GM12864 (cell line): ENCODE measurements at regions not wholly inside any gene's neighbourhood (a gene's known extent, or its start where the extent isn't known, plus 50 kb on each side); places are given as distances from the start of the nearest gene placed in this dataset.

Experiments
- DNase-seq: peaks from one replicate; pipeline ENCODE4 v3.0.0-alpha.2; 2011; ENCODE audit warnings: low read depth
- H3K4me3 ChIP-seq: 2 replicates; pipeline ENCODE4 v1.5.1; 2011; ENCODE audit warnings: mild to moderate bottlenecking, low read depth, low read length, control low read depth
- TF ChIP-seq, protein P1 (sequence below): IDR thresholded peaks from 2 replicates; pipeline ENCODE4 v1.5.1; 2011; ENCODE audit warnings: low read depth, mild to moderate bottlenecking, moderate library complexity, low read length, control low read depth, inconsistent platforms; ENCODE audit errors: missing control alignments

DNA sequence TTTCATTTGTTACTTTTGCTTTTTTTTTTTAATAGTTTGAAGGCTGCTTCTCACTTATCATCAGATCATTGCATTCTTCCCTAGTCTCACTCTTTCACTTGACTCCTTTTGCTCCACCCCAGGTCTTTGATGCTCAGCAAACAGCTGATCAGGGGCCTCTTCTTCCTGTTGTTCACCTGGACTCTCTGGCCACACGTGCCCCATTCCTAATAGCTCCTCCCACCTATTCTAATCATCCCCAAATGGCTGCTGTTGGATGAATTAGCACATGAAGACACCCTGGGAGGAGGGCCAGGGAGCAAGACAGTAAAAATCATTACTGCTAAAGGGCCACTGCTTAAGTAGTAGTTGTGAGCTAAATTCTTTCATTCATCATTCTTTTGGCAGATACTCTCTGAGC is 119.5 kb downstream of the MAB21L3 start:
- no peak overlapping the region for H3K4me3 ChIP-seq
- TF ChIP-seq, protein P1, sequence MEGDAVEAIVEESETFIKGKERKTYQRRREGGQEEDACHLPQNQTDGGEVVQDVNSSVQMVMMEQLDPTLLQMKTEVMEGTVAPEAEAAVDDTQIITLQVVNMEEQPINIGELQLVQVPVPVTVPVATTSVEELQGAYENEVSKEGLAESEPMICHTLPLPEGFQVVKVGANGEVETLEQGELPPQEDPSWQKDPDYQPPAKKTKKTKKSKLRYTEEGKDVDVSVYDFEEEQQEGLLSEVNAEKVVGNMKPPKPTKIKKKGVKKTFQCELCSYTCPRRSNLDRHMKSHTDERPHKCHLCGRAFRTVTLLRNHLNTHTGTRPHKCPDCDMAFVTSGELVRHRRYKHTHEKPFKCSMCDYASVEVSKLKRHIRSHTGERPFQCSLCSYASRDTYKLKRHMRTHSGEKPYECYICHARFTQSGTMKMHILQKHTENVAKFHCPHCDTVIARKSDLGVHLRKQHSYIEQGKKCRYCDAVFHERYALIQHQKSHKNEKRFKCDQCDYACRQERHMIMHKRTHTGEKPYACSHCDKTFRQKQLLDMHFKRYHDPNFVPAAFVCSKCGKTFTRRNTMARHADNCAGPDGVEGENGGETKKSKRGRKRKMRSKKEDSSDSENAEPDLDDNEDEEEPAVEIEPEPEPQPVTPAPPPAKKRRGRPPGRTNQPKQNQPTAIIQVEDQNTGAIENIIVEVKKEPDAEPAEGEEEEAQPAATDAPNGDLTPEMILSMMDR = no peak
- DNase-seq = no peak

DNA sequence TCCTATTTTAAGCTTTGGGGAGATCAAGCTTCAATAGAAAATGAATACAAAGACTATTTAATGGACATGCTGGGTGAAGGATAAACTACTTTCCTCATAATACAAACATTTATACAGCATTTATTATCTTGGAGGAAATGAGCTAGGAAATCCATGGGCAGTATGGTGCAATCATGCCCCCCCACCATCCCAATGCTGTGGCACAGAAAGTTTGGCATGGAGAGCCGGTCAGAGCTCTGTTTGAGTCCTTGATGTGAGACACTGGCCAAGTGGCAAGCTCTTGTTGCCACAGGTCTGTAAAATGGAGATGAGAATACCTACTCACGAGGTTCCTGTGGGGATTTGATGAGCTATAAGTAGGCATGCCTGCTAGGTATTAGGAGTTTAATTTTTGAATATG is 120.6 kb downstream of the MAB21L3 start:
- no peak overlapping the region for H3K4me3 ChIP-seq
- TF ChIP-seq, protein P1 = no peak
- no peak for DNase-seq

DNA sequence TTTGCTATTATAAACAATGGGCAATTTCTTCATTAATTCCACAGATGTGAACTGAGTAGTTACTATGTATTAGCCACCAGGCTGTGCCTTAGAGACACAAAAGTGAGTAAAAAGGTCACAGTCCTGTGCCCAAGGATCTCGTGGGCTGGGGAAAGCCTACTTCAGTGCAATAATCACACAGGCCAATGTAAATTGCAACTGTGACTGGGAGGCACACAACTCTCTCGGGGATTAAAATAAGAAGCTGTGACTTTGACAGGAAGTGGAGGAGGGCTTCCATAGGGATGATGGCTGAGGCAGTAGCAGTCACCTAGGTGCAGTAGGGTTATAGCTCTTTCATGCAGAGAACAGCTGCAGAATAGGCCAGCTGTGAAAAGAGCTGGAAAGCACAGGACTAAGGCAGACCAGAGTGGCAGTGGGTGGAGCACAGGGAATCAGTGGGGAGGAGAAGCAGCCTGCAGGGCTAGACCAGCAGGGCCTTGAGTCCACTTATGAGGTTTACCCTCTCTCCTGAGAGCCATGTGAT is 121.9 kb downstream of the MAB21L3 start:
- DNase-seq = no peak
- TF ChIP-seq, protein P1 = no peak
- H3K4me3 ChIP-seq = no peak overlapping the region

DNA sequence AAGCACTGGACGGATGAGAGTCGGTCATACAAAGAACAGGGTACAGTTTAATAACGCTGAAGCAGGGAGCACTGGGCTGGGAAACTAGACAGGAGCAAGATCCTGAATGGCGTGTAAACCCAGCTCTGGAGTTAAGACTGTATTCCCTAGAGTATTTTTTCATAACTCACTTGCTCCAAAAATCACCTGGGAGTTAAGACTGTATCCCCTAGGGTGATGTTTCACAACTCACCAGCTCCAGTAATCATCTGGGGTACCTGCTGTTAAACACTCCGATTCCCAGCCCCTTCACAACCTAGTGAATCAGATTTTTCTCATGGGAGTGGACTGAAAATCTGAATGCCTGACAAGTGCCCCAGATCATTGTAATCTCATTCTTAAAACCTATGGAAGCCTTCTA is 123.2 kb downstream of the MAB21L3 start:
- DNase-seq = no peak
- TF ChIP-seq, protein P1 = no peak
- no peak overlapping the region for H3K4me3 ChIP-seq

DNA sequence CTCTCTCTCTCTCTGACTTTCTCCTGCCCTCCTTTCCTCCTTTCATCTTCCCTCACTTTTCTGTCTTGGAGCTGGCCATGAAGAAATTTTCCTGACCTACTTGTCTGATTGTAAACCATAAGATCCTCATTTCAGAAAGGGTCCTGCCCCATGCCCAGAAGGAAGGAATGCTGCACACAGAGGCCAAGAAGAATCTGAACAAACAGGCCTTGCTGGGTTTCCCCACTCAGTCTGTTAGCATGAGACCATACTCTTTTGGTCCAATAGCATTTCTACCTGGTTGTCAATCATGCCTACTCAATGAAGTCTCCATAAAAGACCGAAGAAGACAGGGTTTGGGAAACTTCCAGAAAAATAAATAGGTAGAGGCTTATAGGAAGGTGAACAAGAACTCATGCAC is 128.7 kb downstream of the MAB21L3 start:
- TF ChIP-seq, protein P1 = no peak
- DNase-seq = no peak

DNA sequence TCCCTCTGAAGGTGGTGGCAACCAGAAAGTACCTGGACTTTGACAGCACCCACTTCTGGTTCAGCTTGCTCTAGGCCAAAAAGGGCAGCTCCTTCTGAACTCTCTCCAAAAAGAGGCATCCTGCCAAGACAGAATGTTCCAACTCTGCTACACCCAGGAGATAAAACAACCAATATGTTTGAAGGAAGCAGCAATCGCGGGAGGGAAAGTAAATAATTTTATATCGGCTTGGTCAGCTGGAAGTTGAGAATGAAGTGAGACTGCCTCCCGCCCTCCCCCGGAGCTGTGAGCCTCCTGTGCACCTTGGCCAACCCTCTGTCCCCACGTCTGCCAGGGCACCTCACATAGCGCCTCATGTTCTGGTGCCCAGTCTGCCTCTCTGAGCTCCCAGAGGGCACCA is 130.3 kb upstream of the ATP1A1 start:
- no peak for DNase-seq
- no peak overlapping the region for H3K4me3 ChIP-seq
- TF ChIP-seq, protein P1 = no peak

More for the DNA sequence above, 128.7 kb downstream of the MAB21L3 start:
- no peak overlapping the region for H3K4me3 ChIP-seq

DNA sequence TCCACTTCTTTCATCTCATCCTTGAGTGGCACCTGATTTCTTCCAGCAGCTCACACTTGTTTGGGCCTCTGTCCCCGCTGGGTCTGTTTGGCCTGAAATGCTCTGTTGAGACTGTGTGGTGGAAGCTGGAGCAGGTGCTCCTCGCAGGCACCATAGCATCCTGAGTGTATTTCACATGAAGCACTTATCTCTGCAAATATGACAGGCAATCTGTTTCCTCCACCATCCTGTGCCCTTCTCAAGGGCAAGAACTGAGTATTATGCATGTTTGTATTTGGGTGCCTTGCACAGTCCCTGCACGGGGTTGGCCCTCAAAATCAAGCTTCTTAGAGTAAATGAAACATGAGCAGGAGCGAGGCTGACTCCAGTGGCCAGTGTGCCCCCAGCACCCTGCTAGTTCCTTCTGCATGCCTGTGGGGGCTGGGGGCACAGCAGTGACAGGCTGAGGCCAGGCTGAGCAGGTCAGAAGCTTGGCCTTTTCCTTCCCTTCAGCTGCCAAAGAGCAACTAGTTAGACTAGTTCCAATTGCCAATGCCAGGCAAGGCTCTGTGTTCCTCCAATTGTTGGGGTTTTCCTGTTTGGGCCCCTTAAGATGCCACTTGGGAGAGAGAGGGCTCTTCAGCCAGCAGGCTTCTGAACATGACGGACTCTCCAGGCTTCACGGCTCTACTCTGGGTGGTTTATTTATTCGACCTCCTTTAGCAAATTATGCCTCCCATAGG is 129.6 kb upstream of the ATP1A1 start:
- TF ChIP-seq, protein P1 = no peak
- DNase-seq = no peak
- H3K4me3 ChIP-seq = no peak overlapping the region
